HG03025 (cell line): ENCODE measurements at regions not wholly inside any gene's neighbourhood (a gene's known extent, or its start where the extent isn't known, plus 50 kb on each side); places are given as distances from the start of the nearest gene placed in this dataset.

Experiments used
- ATAC-seq: cut with Tn5 transposase; IDR thresholded peaks from one replicate; pipeline ENCODE4 v1.9.1; 2021; ENCODE audit warnings: mild to moderate bottlenecking, moderate library complexity; ENCODE audit not compliant: unreplicated experiment, low FRiP score

DNA sequence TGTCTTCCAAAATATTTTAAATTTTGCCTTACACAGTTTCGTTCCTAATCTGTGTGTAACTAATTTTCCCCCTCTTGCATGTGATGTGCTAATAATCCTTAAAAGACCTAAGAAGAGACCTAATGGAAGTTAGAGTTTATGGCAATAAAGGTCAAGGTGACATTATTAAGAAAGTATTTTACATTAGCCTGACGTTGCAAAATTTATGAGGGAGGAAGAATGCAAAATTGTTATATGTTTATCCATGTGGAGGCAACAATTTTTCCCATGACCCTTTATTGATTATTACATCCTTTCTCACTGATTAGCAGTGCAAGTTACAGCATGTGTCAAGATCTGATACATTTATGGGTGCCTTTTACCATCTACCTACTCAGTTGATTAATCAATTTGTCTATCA, 373.8 kb upstream of the ROBO1 start:
- no peak for ATAC-seq

- no peak for ATAC-seq
Observed at GRCh38 chr3:80116281-80116680, 348.5 kb upstream of the ROBO1 start.

- ATAC-seq: no peak
Observed at GRCh38 chr3:80114694-80115093, 346.9 kb upstream of the ROBO1 start.

GRCh38 chr3:80113331-80113730, 345.5 kb upstream of the ROBO1 start:
- ATAC-seq: no peak

DNA sequence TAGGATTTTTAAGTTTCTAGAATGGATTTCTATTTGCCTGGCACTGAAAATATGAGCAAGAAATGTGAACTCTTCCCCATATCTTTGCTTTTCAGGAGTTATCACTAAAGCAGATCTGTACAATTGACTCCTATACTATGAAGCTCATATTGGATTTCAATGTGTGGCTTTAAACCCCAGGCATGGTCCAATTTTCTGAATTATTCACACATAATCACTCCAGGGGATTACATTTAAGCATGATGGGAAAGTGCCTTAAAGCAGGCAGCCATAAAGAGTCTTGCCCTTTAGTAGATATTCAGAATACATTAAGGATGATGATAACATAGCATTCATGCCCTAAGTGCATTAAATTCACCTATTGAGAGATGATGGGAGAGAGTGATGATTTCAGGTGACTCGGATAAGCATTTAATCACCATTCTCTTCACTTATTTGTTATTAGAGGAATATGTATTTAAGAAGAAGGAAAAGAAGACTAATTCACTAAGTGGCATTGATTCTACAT, 331.8 kb upstream of the ROBO1 start:
- ATAC-seq: no peak

DNA sequence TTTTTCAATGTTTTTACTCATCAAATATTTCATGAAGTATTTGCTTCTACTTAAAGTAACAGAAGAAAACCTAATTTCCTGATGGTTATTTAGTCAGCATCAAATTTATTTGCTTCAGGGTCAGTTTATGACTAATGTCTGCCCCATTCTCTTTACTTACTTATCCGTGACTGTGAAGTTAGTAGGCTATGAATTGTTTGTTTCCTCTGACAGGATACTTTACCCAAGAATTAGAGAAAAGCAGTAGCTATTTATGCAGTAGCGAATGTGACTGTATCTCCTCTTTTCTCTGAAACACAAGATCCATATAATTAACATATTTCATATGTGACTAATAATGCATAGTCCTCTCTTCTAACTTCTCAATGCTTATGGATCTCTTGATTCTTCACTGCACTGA, 329.9 kb upstream of the ROBO1 start:
- no peak for ATAC-seq

DNA sequence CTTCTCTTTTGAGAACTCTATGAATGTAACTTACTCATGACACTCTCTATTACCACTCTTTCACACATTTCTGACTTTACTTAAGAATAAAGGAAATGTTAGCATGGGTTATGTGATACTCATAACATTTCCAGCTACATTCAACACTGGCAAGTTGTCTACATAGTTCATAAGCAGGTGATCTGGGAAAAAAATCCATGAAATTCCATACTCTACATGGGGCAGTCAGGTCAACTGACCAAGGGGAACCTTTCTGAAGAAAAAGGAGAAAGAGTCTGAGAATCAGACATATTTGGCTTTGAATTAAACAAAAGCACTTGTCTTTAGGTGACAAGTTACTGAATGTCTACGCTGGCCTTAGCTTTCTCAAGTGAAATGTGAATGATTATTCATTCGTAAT, 329.1 kb upstream of the ROBO1 start:
- no peak for ATAC-seq

DNA sequence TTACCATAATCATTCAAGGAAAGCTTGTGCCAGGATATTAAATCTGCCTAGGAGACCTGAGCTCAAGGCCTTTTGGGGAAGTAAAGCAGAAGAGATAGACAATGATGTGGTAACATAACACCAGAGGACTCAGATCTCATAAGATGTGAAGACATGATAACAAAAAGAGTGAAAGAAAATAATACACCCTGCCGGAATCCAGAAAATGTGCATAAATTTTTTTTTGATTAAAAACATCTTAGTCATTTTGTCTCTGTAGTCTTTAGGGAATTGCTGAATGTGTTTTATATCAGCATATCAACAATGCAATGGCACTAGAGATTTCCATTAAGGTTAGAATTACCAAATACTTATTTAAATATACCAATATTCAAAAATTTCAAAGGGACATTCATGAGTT, 326.8 kb upstream of the ROBO1 start:
- no peak for ATAC-seq

GRCh38 chr3:80087767-80088166, 320.0 kb upstream of the ROBO1 start:
- no peak for ATAC-seq

- ATAC-seq: no peak
Observed at GRCh38 chr3:80086426-80086825, 318.6 kb upstream of the ROBO1 start.

DNA sequence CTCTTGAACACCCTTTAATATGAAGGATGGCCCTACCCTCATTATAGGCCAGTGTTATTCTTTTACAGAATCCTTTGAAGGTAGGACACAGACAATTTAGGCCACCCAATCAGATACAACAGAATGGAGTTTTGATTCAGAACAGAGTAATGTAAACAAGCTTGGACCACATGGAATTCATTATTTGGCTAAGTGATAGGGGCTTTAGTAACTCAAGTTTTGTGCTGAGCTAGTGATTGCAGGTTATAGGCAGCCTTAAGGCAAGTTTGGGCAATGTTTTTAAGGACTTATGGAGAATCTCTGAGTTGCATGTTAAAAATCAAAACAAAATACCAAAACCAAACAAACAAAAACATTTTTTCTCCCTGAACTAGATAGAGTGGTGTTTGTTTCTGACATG, 312.1 kb upstream of the ROBO1 start:
- ATAC-seq: no peak

- no peak for ATAC-seq
Observed at GRCh38 chr3:80068459-80068858, 300.7 kb upstream of the ROBO1 start.

- ATAC-seq: no peak
Observed at GRCh38 chr3:80063535-80063934, 295.7 kb upstream of the ROBO1 start.

DNA sequence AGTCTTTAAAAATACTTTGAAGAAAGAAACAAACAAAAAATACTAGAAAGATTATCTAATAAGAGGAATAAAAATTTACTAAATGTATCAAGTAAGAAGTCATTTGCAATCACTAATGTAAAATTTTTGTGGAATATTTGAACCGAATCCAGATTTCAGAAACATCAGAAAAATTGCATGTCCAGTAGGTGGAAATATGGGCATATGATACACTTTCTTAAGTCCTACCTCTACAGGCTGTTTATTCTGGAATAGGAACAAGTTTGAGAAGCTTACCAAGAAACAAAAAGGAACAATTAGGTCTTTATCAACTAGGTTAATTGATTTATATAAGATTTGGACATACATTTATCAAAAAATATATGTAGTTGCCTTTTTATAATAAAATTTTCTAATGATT, 292.9 kb upstream of the ROBO1 start:
- no peak for ATAC-seq

GRCh38 chr3:80055306-80055705, 287.5 kb upstream of the ROBO1 start:
- ATAC-seq: no peak

- ATAC-seq: no peak
Observed at GRCh38 chr3:80052271-80052670, 284.5 kb upstream of the ROBO1 start.

DNA sequence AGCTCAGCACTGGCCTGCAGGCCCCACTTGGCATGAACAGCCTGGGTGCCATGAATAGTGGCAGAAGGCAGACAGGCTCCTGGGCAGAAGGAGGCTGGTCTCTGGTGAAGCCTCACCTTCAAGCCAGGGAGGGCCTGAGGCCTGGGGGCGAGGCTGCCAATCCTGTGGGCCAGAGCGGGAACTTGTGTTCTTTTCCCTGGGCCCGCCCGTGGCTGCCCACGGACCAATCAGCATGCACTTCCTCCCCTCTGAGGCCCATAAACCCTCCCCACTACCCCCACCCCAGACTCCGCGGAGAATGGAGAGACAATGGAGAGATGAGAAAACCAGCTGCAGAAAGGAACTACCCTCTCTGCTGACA, 283.8 kb upstream of the ROBO1 start:
- no peak for ATAC-seq

- no peak for ATAC-seq
Observed at GRCh38 chr3:80050826-80051601, 283.2 kb upstream of the ROBO1 start.

DNA sequence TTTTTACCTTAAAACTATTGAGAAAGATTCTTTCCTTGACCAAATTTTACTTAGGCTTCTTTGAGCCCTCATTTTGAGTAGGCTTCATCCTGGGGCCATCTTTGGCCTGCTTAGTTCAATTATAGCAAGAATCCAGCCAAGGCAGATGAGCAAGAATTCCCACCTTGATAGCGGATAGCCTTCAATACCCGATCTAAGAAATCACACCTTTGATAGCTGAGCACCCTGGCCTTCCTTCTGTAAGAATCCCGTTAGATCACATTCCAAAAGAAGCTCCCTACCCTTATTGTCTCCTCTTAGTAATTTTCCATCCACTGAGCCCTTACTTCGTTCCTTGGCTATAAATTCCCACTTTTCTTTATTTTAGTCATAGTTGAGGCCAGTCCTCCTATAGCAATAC, 275.4 kb upstream of the ROBO1 start:
- no peak for ATAC-seq

GRCh38 chr3:80040067-80040466, 272.3 kb upstream of the ROBO1 start:
- no peak for ATAC-seq

DNA sequence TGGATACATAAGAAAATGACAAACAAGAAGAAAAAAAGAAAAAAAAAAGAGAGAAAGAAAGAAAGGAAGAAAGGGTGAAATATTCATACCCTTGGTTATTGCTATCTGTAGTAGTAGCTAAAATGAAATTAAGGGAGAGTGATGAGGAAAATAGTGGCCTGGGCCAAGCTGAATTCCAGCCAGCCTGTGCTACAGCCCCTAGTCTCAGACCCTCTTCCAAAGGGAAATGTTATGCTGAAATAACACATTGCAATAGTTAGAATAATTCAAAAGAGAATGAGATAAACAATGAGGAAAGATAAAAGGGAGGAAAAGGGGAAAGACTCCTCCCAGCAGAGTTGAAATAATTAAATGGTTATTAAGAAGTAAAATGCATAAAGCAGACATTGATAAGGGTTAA, 268.4 kb upstream of the ROBO1 start:
- no peak for ATAC-seq

GRCh38 chr3:80035021-80035420, 267.2 kb upstream of the ROBO1 start:
- no peak for ATAC-seq

DNA sequence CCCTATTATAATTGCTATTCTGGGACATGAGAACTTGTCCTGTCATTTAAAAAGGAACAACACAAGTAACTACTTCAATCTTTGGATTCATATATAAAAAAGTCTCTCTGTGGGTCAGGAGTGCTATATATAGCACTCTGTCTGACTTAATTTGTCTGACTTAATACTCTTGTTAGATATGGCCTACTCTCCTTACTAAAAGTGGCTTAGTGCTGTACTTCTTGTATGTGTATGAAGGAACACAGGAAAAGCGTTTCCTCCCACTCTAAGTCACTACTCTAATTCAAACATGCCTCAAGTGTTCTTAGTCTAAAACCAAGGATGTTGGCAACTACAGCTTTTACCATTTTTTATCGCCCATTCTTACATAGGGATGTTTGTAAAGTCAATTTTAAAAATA, 255.2 kb upstream of the ROBO1 start:
- ATAC-seq: no peak
